SK-N-SH (cell line): ENCODE measurements at regions not wholly inside any gene's neighbourhood (a gene's known extent, or its start where the extent isn't known, plus 50 kb on each side); places are given as distances from the start of the nearest gene placed in this dataset.

Source experiments
- CTCF ChIA-PET: fragments of 300-600, 350-600 bp; formaldehyde crosslinking; extraction: SDS; loops from one replicate; lab custom pipeline; 2021; lab: Yijun Ruan, JAX
- POLR2A ChIA-PET: fragments of 350-600 bp; sonication (Branson Sonifier 250); formaldehyde crosslinking; extraction: SDS; loops from one replicate; lab custom pipeline; 2020; ENCODE audit warnings: antibody characterized with exemption, inconsistent platforms; lab: Yijun Ruan, JAX
- DNase-seq: peaks from one replicate; pipeline ENCODE4 v3.0.0; 2012
- H2AFZ ChIP-seq: fragments of 200-600 bp; sonication (generic); 2 replicates; pipeline ENCODE4 v1.8.1; 2016; ENCODE audit warnings: antibody characterized with exemption, mild to moderate bottlenecking, low read depth
- H3F3A ChIP-seq: fragments of 200-600 bp; sonication (generic); replicated peaks from 2 replicates; pipeline ENCODE3; 2016; ENCODE audit warnings: antibody characterized with exemption, mild to moderate bottlenecking; ENCODE audit not compliant: insufficient read depth
- H3K27ac ChIP-seq, 2 experiments: fragments of 200-500 bp in 1 of 2; fragments of 200-600 bp in 1 of 2; sonication (Bioruptor generic) in 1 of 2; sonication (generic), shearing (Covaris generic) in 1 of 2; 2 replicates each; pipeline versions ENCODE4 v1.5.1 to v1.6.1; 2014 to 2016; ENCODE audit warnings: low read depth in 2 of 2, inconsistent platforms in 1 of 2, low read length in 1 of 2, mild to moderate bottlenecking in 1 of 2, mixed read lengths in 1 of 2
- H3K27me3 ChIP-seq: fragments of 200-600 bp; sonication (generic), shearing (Covaris generic); 2 replicates; pipeline ENCODE4 v1.6.1; 2016; ENCODE audit warnings: mixed run types; ENCODE audit not compliant: insufficient read depth
- H3K36me3 ChIP-seq, 2 experiments: fragments of 200-500 bp in 1 of 2; fragments of 200-600 bp in 1 of 2; sonication (Bioruptor generic) in 1 of 2; sonication (generic) in 1 of 2; replicated peaks in 1 of 2; 2 replicates each; pipeline versions ENCODE3 to v1.5.1; 2014 to 2016; ENCODE audit warnings: low read length in 1 of 2, mild to moderate bottlenecking in 1 of 2; ENCODE audit not compliant: insufficient read depth in 2 of 2, control insufficient read depth in 1 of 2
- H3K4me1 ChIP-seq, 2 experiments: fragments of 200-500 bp in 1 of 2; fragments of 200-600 bp in 1 of 2; sonication (Bioruptor generic) in 1 of 2; sonication (generic), shearing (Covaris generic) in 1 of 2; 2 replicates each; pipeline versions ENCODE4 v1.5.1 to v1.6.1; 2014 to 2016; ENCODE audit warnings: low read depth in 1 of 2, low read length in 1 of 2, mixed run types in 1 of 2; ENCODE audit not compliant: insufficient read depth in 2 of 2, control insufficient read depth in 1 of 2
- H3K4me2 ChIP-seq: fragments of 200-600 bp; sonication (generic), shearing (Covaris generic); 2 replicates; pipeline ENCODE4 v1.6.1; 2017; ENCODE audit warnings: mixed run types
- H3K4me3 ChIP-seq, 2 experiments: fragments of 200-500 bp in 1 of 2; fragments of 200-600 bp in 1 of 2; sonication (Bioruptor generic) in 1 of 2; sonication (generic), shearing (Covaris generic) in 1 of 2; 2 replicates each; pipeline versions ENCODE4 v1.5.1 to v1.8.1; 2014 to 2016; ENCODE audit warnings: low read depth in 2 of 2, inconsistent platforms in 1 of 2, low read length in 1 of 2, mild to moderate bottlenecking in 1 of 2, mixed read lengths in 1 of 2, moderate library complexity in 1 of 2
- H3K79me2 ChIP-seq: fragments of 200-600 bp; sonication (generic); 2 replicates; pipeline ENCODE4 v1.8.1; 2017; ENCODE audit warnings: mild to moderate bottlenecking; ENCODE audit not compliant: insufficient read depth
- H3K9ac ChIP-seq: fragments of 200-600 bp; sonication (generic); 2 replicates; pipeline ENCODE4 v1.6.1; 2017; ENCODE audit warnings: mixed run types
- H3K9me2 ChIP-seq: fragments of 200-600 bp; sonication (generic); 2 replicates; pipeline ENCODE4 v1.6.1; 2017; ENCODE audit warnings: mixed run types
- H3K9me3 ChIP-seq: fragments of 200-600 bp; sonication (generic); 2 replicates; pipeline ENCODE4 v1.6.1; 2017; ENCODE audit warnings: mixed run types, mild to moderate bottlenecking, moderate library complexity
- H4K20me1 ChIP-seq: fragments of 200-600 bp; sonication (generic); 2 replicates; pipeline ENCODE4 v1.6.1; 2017; ENCODE audit warnings: mild to moderate bottlenecking, mixed run types; ENCODE audit not compliant: insufficient read depth
- CHD2 ChIP-seq: fragments of 150-350 bp; IDR thresholded peaks from 2 replicates; pipeline ENCODE4 v1.6.1; 2018; ENCODE audit warnings: low read length; ENCODE audit not compliant: partially characterized antibody
- FOSL2 ChIP-seq: IDR thresholded peaks from 2 replicates; pipeline ENCODE4 v1.4.0; 2012; ENCODE audit warnings: low read depth, mild to moderate bottlenecking, moderate library complexity, borderline replicate concordance
- FOXM1 ChIP-seq: IDR thresholded peaks from 2 replicates; pipeline ENCODE4 v1.4.0; 2012; ENCODE audit warnings: low read depth, mild to moderate bottlenecking
- GATA2 ChIP-seq: sonication (generic); formaldehyde crosslinking; IDR thresholded peaks from 2 replicates; pipeline ENCODE4 v1.5.0; 2020; ENCODE audit warnings: mild to moderate bottlenecking, missing genetic modification reagents
- IRF3 ChIP-seq: fragments of 150-350 bp; IDR thresholded peaks from 2 replicates; pipeline ENCODE4 v1.6.1; 2016; ENCODE audit warnings: mild to moderate bottlenecking, low read depth, low read length
- JUND ChIP-seq: IDR thresholded peaks from 2 replicates; pipeline ENCODE4 v1.4.0; 2012
- MAX ChIP-seq: IDR thresholded peaks from 2 replicates; pipeline ENCODE4 v1.4.0; 2012; ENCODE audit warnings: low read depth
- MXI1 ChIP-seq: IDR thresholded peaks from 2 replicates; pipeline ENCODE4 v1.6.1; 2012; ENCODE audit warnings: mild to moderate bottlenecking, low read depth, low read length, improper control_type of control experiment
- NFIC ChIP-seq: IDR thresholded peaks from 2 replicates; pipeline ENCODE4 v1.4.0; 2012; ENCODE audit warnings: borderline replicate concordance
- NRF1 ChIP-seq: IDR thresholded peaks from 2 replicates; pipeline ENCODE4 v1.6.1; 2012; ENCODE audit warnings: low read depth, mild to moderate bottlenecking, low read length
- RCOR1 ChIP-seq: fragments of 150-350 bp; IDR thresholded peaks from 2 replicates; pipeline ENCODE4 v1.6.1; 2017; ENCODE audit warnings: antibody characterized with exemption, low read length
- RFX5 ChIP-seq: IDR thresholded peaks from 2 replicates; pipeline ENCODE4 v1.6.1; 2012; ENCODE audit warnings: mild to moderate bottlenecking, improper control_type of control experiment, low read length
- RXRA ChIP-seq: IDR thresholded peaks from 2 replicates; pipeline ENCODE4 v1.4.0; 2012; ENCODE audit warnings: low read depth, mild to moderate bottlenecking, borderline replicate concordance
- SIN3A ChIP-seq: IDR thresholded peaks from 2 replicates; pipeline ENCODE4 v1.6.1; 2012; ENCODE audit warnings: low read depth, mild to moderate bottlenecking, low read length, moderate library complexity, borderline replicate concordance
- SMC3 ChIP-seq: IDR thresholded peaks from 2 replicates; pipeline ENCODE4 v1.6.1; 2012; ENCODE audit warnings: low read depth, low read length, improper control_type of control experiment
- TCF12 ChIP-seq: IDR thresholded peaks from 2 replicates; pipeline ENCODE4 v1.4.0; 2012
- YY1 ChIP-seq: IDR thresholded peaks from 2 replicates; pipeline ENCODE4 v1.4.0; 2012; ENCODE audit warnings: low read depth, mild to moderate bottlenecking
- WGBS: methylation state at CpG from one replicate; pipeline ENCODE4 v1.1.6; 2017; ENCODE audit warnings: low lambda C conversion rate; 5-methylcytosine and 5-hydroxymethylcytosine counted together
- TF ChIP-seq, protein P1 (sequence below): fragments of 150-350 bp; IDR thresholded peaks from 2 replicates; pipeline ENCODE4 v1.6.1; 2017; ENCODE audit warnings: antibody characterized with exemption, low read length, low read depth, borderline replicate concordance
- TF ChIP-seq, protein P2 (sequence below): IDR thresholded peaks from 2 replicates; pipeline ENCODE4 v1.6.1; 2012; ENCODE audit warnings: mild to moderate bottlenecking, low read depth, low read length, moderate library complexity

DNA sequence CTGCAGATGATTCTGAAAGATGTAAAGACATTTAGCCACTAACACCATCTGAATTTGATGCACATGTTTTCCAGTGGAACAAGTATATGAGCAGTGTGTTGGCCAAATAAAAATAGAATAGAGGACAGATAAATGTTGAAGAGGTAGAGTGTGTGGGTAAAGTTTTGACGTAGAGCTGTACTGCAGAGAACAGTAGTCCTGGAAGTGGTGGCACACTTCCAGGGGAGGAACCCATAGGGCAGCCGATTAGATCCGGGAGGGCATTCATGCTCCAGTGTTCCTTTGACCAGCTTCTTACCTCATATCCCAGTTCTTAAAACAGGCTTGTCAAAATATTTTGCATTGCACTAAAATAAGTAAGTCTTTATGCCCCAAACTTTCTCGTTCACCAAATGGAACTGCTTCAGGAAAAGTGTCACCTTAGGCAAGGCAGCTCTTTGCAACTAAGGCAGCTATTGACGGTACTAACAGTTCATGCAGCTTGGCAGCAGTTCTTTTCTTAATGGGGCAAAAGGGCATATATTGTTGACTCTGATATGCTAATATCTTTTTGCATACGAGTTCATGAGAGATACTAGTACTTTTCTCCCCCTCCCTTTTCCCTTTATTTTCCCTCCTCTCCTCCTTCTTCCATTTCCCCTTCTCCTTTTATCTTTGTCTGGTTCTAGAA is 429.3 kb upstream of the AZI2 start (continued):
- TF ChIP-seq RXRA (no peak), NRF1 (no peak), YY1 (no peak), MXI1 (no peak), RCOR1 (no peak), JUND (no peak)

DNA sequence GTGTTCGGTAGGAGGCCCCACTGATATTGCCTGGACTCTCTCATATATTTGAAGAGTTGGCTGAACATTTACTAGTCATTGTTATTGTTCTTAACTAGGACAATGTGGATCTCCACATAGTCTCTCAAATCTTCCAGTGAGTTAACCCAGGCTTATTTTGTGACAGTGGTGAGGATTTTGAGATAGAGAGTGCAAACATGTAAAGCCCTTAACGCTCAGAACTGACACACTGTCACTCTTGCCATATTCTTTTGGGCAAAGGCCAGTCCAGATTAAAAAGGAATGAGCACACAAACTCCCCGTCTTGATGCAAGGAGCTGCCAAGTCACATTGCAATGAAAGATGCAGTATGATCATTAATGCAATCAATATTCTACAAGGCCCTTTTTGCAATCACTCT is 431.9 kb upstream of the AZI2 start:
- POLR2A ChIA-PET, result no interaction called here
- peaks cover 0 to 2% of the 10 kb centered on the region in 2 experiments; a peak in 2 of 4 replicates for H3K4me1 ChIP-seq
- no peaks in the 10 kb centered on the region; the same call in 1 of the 2 replicates for H3K27me3 ChIP-seq
- no peaks in the 10 kb centered on the region for H3K36me3 ChIP-seq
- no peak overlapping the region for H2AFZ ChIP-seq
- WGBS, result 36% methylated on average over 3 of the region's 3 CpGs
- H3K4me3 ChIP-seq, result no peak overlapping the region
- CTCF ChIA-PET, result no interaction called here
- no peak overlapping the region for H3K4me2 ChIP-seq
- no peak overlapping the region for H3K9ac ChIP-seq
- no peak for TF ChIP-seq RCOR1
- TF ChIP-seq, protein P1, sequence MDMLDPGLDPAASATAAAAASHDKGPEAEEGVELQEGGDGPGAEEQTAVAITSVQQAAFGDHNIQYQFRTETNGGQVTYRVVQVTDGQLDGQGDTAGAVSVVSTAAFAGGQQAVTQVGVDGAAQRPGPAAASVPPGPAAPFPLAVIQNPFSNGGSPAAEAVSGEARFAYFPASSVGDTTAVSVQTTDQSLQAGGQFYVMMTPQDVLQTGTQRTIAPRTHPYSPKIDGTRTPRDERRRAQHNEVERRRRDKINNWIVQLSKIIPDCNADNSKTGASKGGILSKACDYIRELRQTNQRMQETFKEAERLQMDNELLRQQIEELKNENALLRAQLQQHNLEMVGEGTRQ, result no peak
- TF ChIP-seq RFX5, result no peak
- no peak for TF ChIP-seq SIN3A
- TF ChIP-seq MAX, result no peak
- no peak for TF ChIP-seq IRF3
- TF ChIP-seq TCF12, result no peak
- TF ChIP-seq SMC3, result no peak
- H3K9me2 ChIP-seq, result no peaks in the 10 kb centered on the region
- H3F3A ChIP-seq, result no peaks in the 10 kb centered on the region
- H3K27ac ChIP-seq, result no peak overlapping the region; a peak in 1 of 4 replicates
- H3K79me2 ChIP-seq, result no peaks in the 10 kb centered on the region
- H3K9me3 ChIP-seq, result no peaks in the 10 kb centered on the region
- DNase-seq, result no peak
- H4K20me1 ChIP-seq, result no peaks in the 10 kb centered on the region

- POLR2A ChIA-PET, result no interaction called here
- Histone ChIP-seq H3K9me3 (no peaks in the 10 kb centered on the region), H3K79me2 (no peaks in the 10 kb centered on the region), H3K9ac (no peak overlapping the region), H3K27me3 (no peaks in the 10 kb centered on the region; the same call in 1 of the 2 replicates), H2AFZ (no peak overlapping the region), H3K4me3 (no peak overlapping the region), H3K36me3 (no peaks in the 10 kb centered on the region), H3K4me1 (peaks cover 0 to 2% of the 10 kb centered on the region in 2 experiments; a peak in 2 of 4 replicates), H3K27ac (peak overlapping the region in 1 of 2 experiments; percentile 1; a peak in 1 of 4 replicates), H4K20me1 (no peaks in the 10 kb centered on the region), H3K9me2 (no peaks in the 10 kb centered on the region), H3F3A (no peaks in the 10 kb centered on the region), H3K4me2 (no peak overlapping the region)
- peak; percentile 17 for DNase-seq
- CTCF ChIA-PET, result no interaction called here
- TF ChIP-seq RXRA (no peak), SMC3 (no peak), TCF12 (peak; percentile 25; the same call in 1 of the 2 replicates), NFIC (no peak), FOXM1 (no peak), FOSL2 (no peak), GATA2 (no peak), RCOR1 (no peak), CHD2 (no peak)
- TF ChIP-seq, protein P2, sequence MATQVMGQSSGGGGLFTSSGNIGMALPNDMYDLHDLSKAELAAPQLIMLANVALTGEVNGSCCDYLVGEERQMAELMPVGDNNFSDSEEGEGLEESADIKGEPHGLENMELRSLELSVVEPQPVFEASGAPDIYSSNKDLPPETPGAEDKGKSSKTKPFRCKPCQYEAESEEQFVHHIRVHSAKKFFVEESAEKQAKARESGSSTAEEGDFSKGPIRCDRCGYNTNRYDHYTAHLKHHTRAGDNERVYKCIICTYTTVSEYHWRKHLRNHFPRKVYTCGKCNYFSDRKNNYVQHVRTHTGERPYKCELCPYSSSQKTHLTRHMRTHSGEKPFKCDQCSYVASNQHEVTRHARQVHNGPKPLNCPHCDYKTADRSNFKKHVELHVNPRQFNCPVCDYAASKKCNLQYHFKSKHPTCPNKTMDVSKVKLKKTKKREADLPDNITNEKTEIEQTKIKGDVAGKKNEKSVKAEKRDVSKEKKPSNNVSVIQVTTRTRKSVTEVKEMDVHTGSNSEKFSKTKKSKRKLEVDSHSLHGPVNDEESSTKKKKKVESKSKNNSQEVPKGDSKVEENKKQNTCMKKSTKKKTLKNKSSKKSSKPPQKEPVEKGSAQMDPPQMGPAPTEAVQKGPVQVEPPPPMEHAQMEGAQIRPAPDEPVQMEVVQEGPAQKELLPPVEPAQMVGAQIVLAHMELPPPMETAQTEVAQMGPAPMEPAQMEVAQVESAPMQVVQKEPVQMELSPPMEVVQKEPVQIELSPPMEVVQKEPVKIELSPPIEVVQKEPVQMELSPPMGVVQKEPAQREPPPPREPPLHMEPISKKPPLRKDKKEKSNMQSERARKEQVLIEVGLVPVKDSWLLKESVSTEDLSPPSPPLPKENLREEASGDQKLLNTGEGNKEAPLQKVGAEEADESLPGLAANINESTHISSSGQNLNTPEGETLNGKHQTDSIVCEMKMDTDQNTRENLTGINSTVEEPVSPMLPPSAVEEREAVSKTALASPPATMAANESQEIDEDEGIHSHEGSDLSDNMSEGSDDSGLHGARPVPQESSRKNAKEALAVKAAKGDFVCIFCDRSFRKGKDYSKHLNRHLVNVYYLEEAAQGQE, result no peak
These were observed 432.4 kb upstream of the AZI2 start for GRCh38 chr3:28781053-28781452.
